RWPE1 (cell line): ENCODE measurements at regions not wholly inside any gene's neighbourhood (a gene's known extent, or its start where the extent isn't known, plus 50 kb on each side); places are given as distances from the start of the nearest gene placed in this dataset.

Experiments used
- CTCF ChIA-PET: fragments of 350-600 bp; sonication (Branson Sonifier 250); formaldehyde crosslinking; extraction: SDS; loops from one replicate; lab custom pipeline; 2021; lab: Yijun Ruan, JAX
- POLR2A ChIA-PET: fragments of 400-600 bp; formaldehyde crosslinking; extraction: SDS; loops from one replicate; lab custom pipeline; 2020; ENCODE audit warnings: antibody characterized with exemption; ENCODE audit not compliant: low non-redundant PET; lab: Yijun Ruan, JAX
- DNase-seq: peaks from one replicate; pipeline ENCODE4 v3.0.0; 2012; ENCODE audit warnings: low spot score
- H3K27ac ChIP-seq: fragments of 450-650 bp; 2 replicates; pipeline ENCODE4 v1.5.1; 2017
- CTCF ChIP-seq: fragments of 450-650 bp; conservative IDR thresholded peaks from 2 replicates; pipeline ENCODE4 v1.5.1; 2017; ENCODE audit warnings: low read depth, mild to moderate bottlenecking

GRCh38 chr5:118451697-118452247 lies 536.6 kb downstream of the DTWD2 start:
- ChIA-PET CTCF (no interaction called here), POLR2A (no interaction called here)
- no peak for TF ChIP-seq CTCF
- DNase-seq: no peak
- H3K27ac ChIP-seq: no peak overlapping the region

GRCh38 chr5:118450554-118451332 lies 537.6 kb downstream of the DTWD2 start:
- CTCF ChIA-PET: no interaction called here
- no peak for DNase-seq
- no peak for TF ChIP-seq CTCF
- H3K27ac ChIP-seq: no peak overlapping the region
- POLR2A ChIA-PET: no interaction called here

GRCh38 chr5:118447350-118447749 lies 541.0 kb downstream of the DTWD2 start:
- ChIA-PET CTCF (no interaction called here), POLR2A (no interaction called here)
- H3K27ac ChIP-seq: no peak overlapping the region
- TF ChIP-seq CTCF: no peak
- peak; percentile 10 for DNase-seq

GRCh38 chr5:118441956-118442355 lies 546.4 kb downstream of the DTWD2 start:
- ChIA-PET CTCF (no interaction called here), POLR2A (no interaction called here)
- no peak for DNase-seq

GRCh38 chr5:118441034-118441433 lies 547.3 kb downstream of the DTWD2 start:
- POLR2A ChIA-PET: no interaction called here
- TF ChIP-seq CTCF: no peak
- CTCF ChIA-PET: no interaction called here
- no peak overlapping the region for H3K27ac ChIP-seq
- DNase-seq: no peak

More at GRCh38 chr5:118441956-118442355, 546.4 kb downstream of the DTWD2 start:
- TF ChIP-seq CTCF: no peak
- no peak overlapping the region for H3K27ac ChIP-seq

GRCh38 chr5:118440496-118440895 lies 547.9 kb downstream of the DTWD2 start:
- DNase-seq: no peak
- ChIA-PET CTCF (no interaction called here), POLR2A (no interaction called here)
- H3K27ac ChIP-seq: no peak overlapping the region
- no peak for TF ChIP-seq CTCF
